ENCODE measurements at regions not wholly inside any gene's neighbourhood (a gene's known extent, or its start where the extent isn't known, plus 50 kb on each side); places are given as distances from the start of the nearest gene placed in this dataset.

- TF ChIP-seq, protein P1, sequence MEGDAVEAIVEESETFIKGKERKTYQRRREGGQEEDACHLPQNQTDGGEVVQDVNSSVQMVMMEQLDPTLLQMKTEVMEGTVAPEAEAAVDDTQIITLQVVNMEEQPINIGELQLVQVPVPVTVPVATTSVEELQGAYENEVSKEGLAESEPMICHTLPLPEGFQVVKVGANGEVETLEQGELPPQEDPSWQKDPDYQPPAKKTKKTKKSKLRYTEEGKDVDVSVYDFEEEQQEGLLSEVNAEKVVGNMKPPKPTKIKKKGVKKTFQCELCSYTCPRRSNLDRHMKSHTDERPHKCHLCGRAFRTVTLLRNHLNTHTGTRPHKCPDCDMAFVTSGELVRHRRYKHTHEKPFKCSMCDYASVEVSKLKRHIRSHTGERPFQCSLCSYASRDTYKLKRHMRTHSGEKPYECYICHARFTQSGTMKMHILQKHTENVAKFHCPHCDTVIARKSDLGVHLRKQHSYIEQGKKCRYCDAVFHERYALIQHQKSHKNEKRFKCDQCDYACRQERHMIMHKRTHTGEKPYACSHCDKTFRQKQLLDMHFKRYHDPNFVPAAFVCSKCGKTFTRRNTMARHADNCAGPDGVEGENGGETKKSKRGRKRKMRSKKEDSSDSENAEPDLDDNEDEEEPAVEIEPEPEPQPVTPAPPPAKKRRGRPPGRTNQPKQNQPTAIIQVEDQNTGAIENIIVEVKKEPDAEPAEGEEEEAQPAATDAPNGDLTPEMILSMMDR (IDR thresholded peaks at IDR 0.05; ENCODE audit: insufficient read depth, low read length, poor library complexity, severe bottlenecking) = no peak
- Histone ChIP-seq H3K36me3 (ENCODE audit: control insufficient read depth, insufficient read depth, low read length) (no peaks in the 10 kb centered on the region), H3K27me3 (replicated peaks; ENCODE audit: control insufficient read depth, insufficient read depth, low read length) (no peaks in the 10 kb centered on the region), H3K4me3 (replicated peaks; ENCODE audit: low read depth, low read length) (no peak overlapping the region)
- no peak for DNase-seq (ENCODE audit: extremely low read depth, insufficient read length)
These were observed 857.6 kb downstream of the METTL15 start for GRCh38 chr11:28965819-28966218.

- TF ChIP-seq, protein P1 (IDR thresholded peaks at IDR 0.05; ENCODE audit: insufficient read depth, low read length, poor library complexity, severe bottlenecking) = no peak
- Histone ChIP-seq H3K36me3 (ENCODE audit: control insufficient read depth, insufficient read depth, low read length) (no peaks in the 10 kb centered on the region), H3K4me3 (replicated peaks; ENCODE audit: low read depth, low read length) (no peak overlapping the region), H3K27me3 (replicated peaks; ENCODE audit: control insufficient read depth, insufficient read depth, low read length) (no peaks in the 10 kb centered on the region)
- no peak for DNase-seq (ENCODE audit: extremely low read depth, insufficient read length)
These were observed 856.6 kb downstream of the METTL15 start for GRCh38 chr11:28964811-28965210.

DNA sequence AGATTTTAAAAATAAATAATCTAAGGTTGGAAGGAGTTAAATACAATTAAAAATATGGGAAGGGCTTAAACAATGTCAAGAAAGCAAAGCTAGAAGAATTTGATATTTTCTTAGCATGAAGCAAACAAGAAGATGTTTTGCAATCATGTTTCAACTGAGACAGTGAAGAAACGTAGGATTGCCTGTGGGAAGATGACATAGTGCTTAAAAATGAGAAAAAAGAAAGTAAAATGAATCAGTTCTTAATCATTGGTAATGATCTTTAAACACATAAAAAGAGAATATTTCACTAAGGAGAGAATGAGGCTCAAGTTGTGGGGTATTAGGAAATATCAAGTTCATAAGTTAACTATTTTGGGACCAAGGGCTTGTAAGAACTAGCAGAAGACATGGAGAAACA, 855.0 kb downstream of the METTL15 start:
- Histone ChIP-seq H3K27me3 (replicated peaks; ENCODE audit: control insufficient read depth, insufficient read depth, low read length) (no peaks in the 10 kb centered on the region), H3K4me3 (replicated peaks; ENCODE audit: low read depth, low read length) (no peak overlapping the region), H3K36me3 (ENCODE audit: control insufficient read depth, insufficient read depth, low read length) (no peaks in the 10 kb centered on the region)
- TF ChIP-seq, protein P1 (IDR thresholded peaks at IDR 0.05; ENCODE audit: insufficient read depth, low read length, poor library complexity, severe bottlenecking) = no peak
- no peak for DNase-seq (ENCODE audit: extremely low read depth, insufficient read length)

DNA sequence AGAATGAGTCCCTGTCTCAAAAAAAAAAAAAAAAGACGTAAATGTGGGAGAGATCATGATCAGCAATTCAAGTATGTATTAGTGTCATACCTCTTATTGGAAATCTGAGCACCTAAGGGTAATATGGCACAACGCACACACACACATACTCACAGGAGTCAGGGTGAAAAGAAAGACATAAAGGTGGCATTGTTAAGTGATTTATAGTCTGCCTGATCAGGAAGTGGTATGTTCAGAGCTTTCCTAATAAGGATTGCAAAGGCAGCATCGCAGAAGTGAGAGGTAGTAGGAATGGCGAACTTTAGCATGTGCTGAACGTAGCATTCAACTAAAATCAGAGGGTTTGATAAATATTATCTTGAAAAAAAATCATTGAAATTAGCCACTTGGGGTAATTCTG, 854.3 kb downstream of the METTL15 start:
- TF ChIP-seq, protein P1 (IDR thresholded peaks at IDR 0.05; ENCODE audit: insufficient read depth, low read length, poor library complexity, severe bottlenecking) = no peak
- no peak overlapping the region for H3K4me3 ChIP-seq (replicated peaks; ENCODE audit: low read depth, low read length)
- no peak for DNase-seq (ENCODE audit: extremely low read depth, insufficient read length)
- no peaks in the 10 kb centered on the region for H3K27me3 ChIP-seq (replicated peaks; ENCODE audit: control insufficient read depth, insufficient read depth, low read length)
- H3K36me3 ChIP-seq (ENCODE audit: control insufficient read depth, insufficient read depth, low read length) = no peaks in the 10 kb centered on the region

DNA sequence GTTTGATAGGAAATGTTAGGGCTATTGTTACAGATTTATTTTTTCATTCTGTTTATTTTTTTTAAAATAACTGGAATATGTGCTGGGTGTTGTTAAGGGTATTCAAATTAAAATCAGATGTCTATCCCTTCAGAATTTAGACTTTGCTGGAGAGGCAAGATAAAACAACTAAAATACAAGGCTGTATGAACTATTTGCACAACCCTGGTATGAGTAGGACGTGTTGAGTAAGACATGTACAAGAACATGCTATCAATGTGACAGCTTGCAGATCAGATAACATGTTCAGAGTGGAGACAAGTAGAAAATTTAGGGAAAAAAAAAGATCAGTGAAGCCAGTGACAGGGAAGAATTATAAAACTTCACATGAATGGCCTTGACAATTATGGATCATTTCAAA, 853.5 kb downstream of the METTL15 start:
- H3K27me3 ChIP-seq (replicated peaks; ENCODE audit: control insufficient read depth, insufficient read depth, low read length) = no peaks in the 10 kb centered on the region
- TF ChIP-seq, protein P1 (IDR thresholded peaks at IDR 0.05; ENCODE audit: insufficient read depth, low read length, poor library complexity, severe bottlenecking) = no peak
- H3K4me3 ChIP-seq (replicated peaks; ENCODE audit: low read depth, low read length) = no peak overlapping the region
- DNase-seq (ENCODE audit: extremely low read depth, insufficient read length) = no peak
- H3K36me3 ChIP-seq (ENCODE audit: control insufficient read depth, insufficient read depth, low read length) = no peaks in the 10 kb centered on the region

- TF ChIP-seq, protein P1 (IDR thresholded peaks at IDR 0.05; ENCODE audit: insufficient read depth, low read length, poor library complexity, severe bottlenecking) = no peak
- Histone ChIP-seq H3K27me3 (replicated peaks; ENCODE audit: control insufficient read depth, insufficient read depth, low read length) (no peaks in the 10 kb centered on the region), H3K36me3 (ENCODE audit: control insufficient read depth, insufficient read depth, low read length) (no peaks in the 10 kb centered on the region), H3K4me3 (replicated peaks; ENCODE audit: low read depth, low read length) (no peak overlapping the region)
- no peak for DNase-seq (ENCODE audit: extremely low read depth, insufficient read length)
These were observed 848.3 kb downstream of the METTL15 start for GRCh38 chr11:28956446-28956845.
